BE2C (cell line): ENCODE measurements at regions not wholly inside any gene's neighbourhood (a gene's known extent, or its start where the extent isn't known, plus 50 kb on each side); places are given as distances from the start of the nearest gene placed in this dataset.

Source experiments
- DNase-seq: peaks from one replicate; pipeline ENCODE4 v3.0.0-alpha.2; 2020
- H3K27me3 ChIP-seq: fragments of 250-450 bp; sonication (Bioruptor Pico); 2 replicates; pipeline ENCODE4 v1.5.1; 2020; ENCODE audit warnings: mild to moderate bottlenecking
- H3K36me3 ChIP-seq: fragments of 250-450 bp; sonication (Bioruptor Pico); 2 replicates; pipeline ENCODE4 v1.5.1; 2020; ENCODE audit warnings: mild to moderate bottlenecking
- H3K4me1 ChIP-seq: fragments of 250-450 bp; sonication (Bioruptor Pico); 2 replicates; pipeline ENCODE4 v1.5.1; 2020
- H3K4me3 ChIP-seq: 2 replicates; pipeline ENCODE4 v1.5.1; 2011; ENCODE audit warnings: low read depth, low read length
- H3K9me3 ChIP-seq: fragments of 250-450 bp; sonication (Bioruptor Pico); 2 replicates; pipeline ENCODE4 v1.5.1; 2020
- CTCF ChIP-seq: IDR thresholded peaks from 2 replicates; pipeline ENCODE4 v1.5.1; 2012; ENCODE audit warnings: mild to moderate bottlenecking, low read depth, low read length

DNA sequence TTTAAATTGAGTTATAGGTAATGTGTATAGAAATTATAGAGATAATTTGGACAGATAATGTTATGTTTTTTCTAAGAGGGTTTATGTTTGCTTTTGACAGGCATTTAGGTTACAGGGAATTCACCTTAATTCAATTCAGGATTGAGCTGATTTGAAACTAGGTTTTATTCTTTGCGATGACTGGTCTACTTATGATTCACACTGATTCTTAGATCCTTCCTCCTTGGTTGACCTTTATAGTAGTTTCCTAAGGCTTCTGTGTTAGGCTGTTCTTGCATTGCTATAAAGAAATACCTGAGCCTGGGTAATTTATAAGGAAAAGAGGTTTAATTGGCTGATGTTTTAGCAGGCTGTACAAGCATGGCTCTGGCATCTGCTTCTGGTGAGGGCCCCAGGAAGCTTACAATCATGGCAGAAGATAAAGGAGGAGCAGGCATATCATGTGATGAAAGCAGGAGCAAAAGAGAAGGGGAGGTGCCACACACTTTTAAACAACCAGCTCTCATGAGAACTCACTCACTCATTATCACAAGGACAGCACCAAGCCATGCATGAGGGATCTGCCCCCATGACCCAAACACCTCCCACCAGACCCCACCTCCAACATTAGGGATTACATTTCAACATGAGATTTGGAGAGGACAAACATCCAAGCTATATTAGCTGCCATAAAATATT, 155.0 kb upstream of the SFRP2 start:
- H3K4me1 ChIP-seq = no peaks in the 10 kb centered on the region
- H3K27me3 ChIP-seq = peaks cover 7% of the 10 kb centered on the region
- H3K4me3 ChIP-seq = no peak overlapping the region
- DNase-seq = no peak
- H3K9me3 ChIP-seq = no peaks in the 10 kb centered on the region
- no peaks in the 10 kb centered on the region for H3K36me3 ChIP-seq
- TF ChIP-seq CTCF = no peak

DNA sequence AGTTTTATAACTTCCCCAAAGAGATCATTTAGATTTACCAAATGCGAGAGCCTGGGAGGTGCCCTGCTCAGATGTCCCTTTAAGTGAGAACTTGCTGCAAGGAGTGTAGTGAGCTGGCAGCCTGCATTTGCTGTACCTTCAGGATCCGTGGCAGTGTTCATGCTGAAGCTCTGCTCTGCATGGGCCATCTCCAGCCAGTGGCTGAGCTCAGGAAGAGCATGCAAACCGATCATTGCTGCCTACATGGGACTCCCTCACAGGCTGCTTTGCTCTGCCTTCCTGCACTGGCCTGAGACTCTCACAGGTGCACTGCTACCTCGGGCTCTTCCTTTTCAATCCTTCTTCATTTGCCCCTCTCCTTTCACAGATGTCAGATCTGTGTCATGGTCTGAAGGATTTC, 152.0 kb upstream of the SFRP2 start:
- no peaks in the 10 kb centered on the region for H3K4me1 ChIP-seq
- peaks cover 11% of the 10 kb centered on the region for H3K27me3 ChIP-seq
- TF ChIP-seq CTCF = no peak
- H3K36me3 ChIP-seq = no peaks in the 10 kb centered on the region
- no peak for DNase-seq
- H3K9me3 ChIP-seq = no peaks in the 10 kb centered on the region
- H3K4me3 ChIP-seq = no peak overlapping the region

GRCh38 chr4:153939570-153939969, 150.7 kb upstream of the SFRP2 start:
- no peak overlapping the region for H3K4me3 ChIP-seq
- peaks cover 12% of the 10 kb centered on the region for H3K27me3 ChIP-seq
- TF ChIP-seq CTCF = no peak
- DNase-seq = no peak
- H3K9me3 ChIP-seq = no peaks in the 10 kb centered on the region
- no peaks in the 10 kb centered on the region for H3K36me3 ChIP-seq
- H3K4me1 ChIP-seq = no peaks in the 10 kb centered on the region

- H3K4me3 ChIP-seq = no peak overlapping the region
- H3K27me3 ChIP-seq = peaks cover 16% of the 10 kb centered on the region
- no peak for DNase-seq
- no peaks in the 10 kb centered on the region for H3K4me1 ChIP-seq
- no peaks in the 10 kb centered on the region for H3K9me3 ChIP-seq
- no peak for TF ChIP-seq CTCF
- no peaks in the 10 kb centered on the region for H3K36me3 ChIP-seq
These were observed 150.1 kb upstream of the SFRP2 start for GRCh38 chr4:153938994-153939393.

DNA sequence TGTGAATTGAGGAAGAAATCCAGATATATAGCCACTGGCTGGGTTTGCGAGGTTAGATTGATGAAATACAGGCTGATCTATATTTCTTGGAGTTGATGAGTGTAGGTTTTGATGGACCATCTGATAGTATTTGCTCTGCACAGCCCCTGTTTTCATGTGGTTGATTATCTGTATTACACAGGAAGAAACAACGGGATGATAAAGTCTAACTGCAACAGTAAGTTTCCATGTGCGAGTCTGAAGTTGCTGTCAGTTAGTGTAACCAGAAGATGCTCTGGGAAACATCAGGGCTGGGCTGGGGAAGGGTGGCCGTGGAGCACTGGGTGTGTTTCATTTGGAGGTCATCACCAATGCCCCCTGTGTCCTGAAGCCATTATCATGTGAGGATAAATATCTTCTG, 148.4 kb upstream of the SFRP2 start:
- no peak for DNase-seq
- Histone ChIP-seq H3K4me1 (no peaks in the 10 kb centered on the region), H3K27me3 (peaks cover 27% of the 10 kb centered on the region), H3K36me3 (no peaks in the 10 kb centered on the region), H3K9me3 (no peaks in the 10 kb centered on the region), H3K4me3 (no peak overlapping the region)
- no peak for TF ChIP-seq CTCF

DNA sequence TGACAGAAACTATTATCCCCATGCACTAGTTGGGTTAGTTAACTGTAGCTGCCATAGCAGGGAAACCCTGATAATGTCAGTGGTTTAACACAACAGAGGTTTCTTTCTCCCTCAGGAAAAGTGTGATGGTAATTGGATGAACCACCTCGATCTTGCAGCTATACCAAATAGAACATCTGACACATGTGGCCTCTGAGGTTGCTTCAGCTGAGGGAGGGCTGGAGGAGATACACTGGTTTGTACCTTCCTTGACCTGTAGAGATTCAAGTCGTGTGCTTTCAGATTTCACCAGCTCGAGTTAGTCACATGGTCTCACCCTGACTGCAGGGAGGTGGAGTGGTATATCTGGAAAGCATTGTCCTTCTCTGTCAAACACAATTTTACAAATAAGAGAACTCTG, 147.2 kb upstream of the SFRP2 start:
- no peak for DNase-seq
- H3K36me3 ChIP-seq = no peaks in the 10 kb centered on the region
- H3K9me3 ChIP-seq = no peaks in the 10 kb centered on the region
- H3K4me3 ChIP-seq = no peak overlapping the region
- TF ChIP-seq CTCF = no peak
- H3K27me3 ChIP-seq = peaks cover 30% of the 10 kb centered on the region
- H3K4me1 ChIP-seq = no peaks in the 10 kb centered on the region
